GM13976 (cell line): ENCODE measurements at regions not wholly inside any gene's neighbourhood (a gene's known extent, or its start where the extent isn't known, plus 50 kb on each side); places are given as distances from the start of the nearest gene placed in this dataset.

Experiments used
- DNase-seq: peaks from one replicate; pipeline ENCODE4 v3.0.0; 2012; ENCODE audit warnings: low spot score
- CTCF ChIP-seq: IDR thresholded peaks from 2 replicates; pipeline ENCODE4 v1.5.1; 2012; ENCODE audit warnings: borderline replicate concordance, mild to moderate bottlenecking; ENCODE audit not compliant: insufficient read depth; ENCODE audit errors: extremely low read depth, missing control alignments, control extremely low read depth
- in situ Hi-C: fragments of 300-500 bp; cut with MboI; formaldehyde crosslinking; loops from one replicate; pipeline ENCODE4 v1.12.0; 2022; ENCODE audit warnings: low sequenced_read_pairs, mixed read lengths, inconsistent platforms; ENCODE audit not compliant: unreplicated experiment

- no peak for DNase-seq
- in situ Hi-C loops: no loop called here
- no peak for TF ChIP-seq CTCF
These were observed 175.8 kb upstream of the BDNF start for GRCh38 chr11:27875831-27876775.

DNA sequence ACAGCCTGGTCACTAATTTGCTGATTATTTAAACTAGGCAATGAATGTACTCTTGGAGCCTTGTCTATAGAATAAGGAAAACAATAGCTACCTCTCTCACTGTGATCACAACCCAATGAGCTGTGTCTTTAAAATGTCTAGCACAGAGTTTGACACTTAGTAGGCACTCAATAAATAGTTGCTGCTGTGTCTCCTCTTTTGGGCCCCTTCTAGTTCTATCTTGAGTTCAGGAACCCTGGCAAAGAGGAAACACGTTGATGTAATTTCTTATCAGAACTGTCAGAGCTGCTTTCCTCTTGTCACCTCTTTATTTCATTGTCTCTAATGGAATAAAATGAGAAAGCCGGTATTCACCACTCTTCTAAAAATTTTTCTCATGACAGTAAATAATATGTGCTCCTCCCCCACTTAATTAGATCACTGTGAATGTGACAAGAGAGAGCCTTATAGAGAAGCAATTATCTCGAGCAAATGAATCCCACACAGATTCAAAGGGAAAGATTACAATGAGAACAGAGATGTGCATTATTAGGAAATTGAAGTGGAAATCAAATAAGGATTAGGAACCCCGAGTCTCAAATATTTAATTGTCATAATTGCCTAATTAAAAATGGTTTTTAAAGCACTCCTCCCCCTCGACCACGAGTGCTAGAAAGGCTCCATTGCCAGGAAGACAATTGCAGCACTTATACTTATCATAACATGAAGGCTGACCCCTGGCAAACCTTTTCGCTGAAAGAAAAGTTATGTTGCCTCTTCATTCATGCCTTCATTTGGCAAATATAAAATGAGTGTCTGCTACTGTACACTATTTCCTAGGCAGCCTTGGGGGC is 175.0 kb upstream of the BDNF start:
- TF ChIP-seq CTCF: no peak
- in situ Hi-C loops: no loop called here
- DNase-seq: no peak

DNA sequence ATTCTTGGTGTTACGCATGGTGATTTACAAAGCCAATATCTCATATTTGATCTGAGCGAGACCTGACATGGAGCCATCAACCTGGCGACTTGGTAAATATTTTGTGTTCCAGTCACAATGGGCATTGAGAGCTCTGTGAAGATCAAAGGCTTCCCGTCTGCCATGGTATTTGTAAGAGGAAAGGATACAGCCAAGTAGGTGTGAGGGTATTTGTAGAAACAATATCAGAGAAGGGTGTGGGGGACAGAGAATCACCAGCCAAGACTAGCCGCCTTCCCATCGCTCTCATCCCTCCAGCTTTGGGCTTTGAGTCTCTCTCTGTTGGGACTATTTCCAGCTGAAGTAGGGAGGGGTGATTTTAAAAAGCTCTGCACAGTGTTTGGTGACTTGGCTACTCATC is 173.4 kb upstream of the BDNF start:
- no peak for TF ChIP-seq CTCF
- in situ Hi-C loops: no loop called here
- DNase-seq: no peak

DNA sequence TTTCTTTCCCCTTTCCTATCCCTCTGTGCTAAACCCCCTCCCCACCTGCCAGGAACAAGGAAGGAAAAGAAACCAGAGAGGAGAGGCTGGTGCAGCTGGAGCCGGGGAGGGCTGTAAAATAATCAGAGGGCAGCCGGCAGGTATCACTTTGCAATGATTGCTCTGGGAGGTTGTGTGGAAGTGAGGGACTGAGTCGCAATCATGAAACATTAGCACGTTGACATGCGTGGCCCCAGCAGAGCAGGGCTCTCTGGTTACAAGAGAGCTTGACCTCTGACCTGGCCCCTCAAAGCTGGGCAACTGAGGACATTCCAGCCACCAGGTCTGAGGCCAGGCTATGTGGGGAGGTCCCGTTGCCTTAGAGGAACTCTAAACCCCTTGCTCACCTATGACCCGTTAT is 170.8 kb upstream of the BDNF start:
- no peak for TF ChIP-seq CTCF
- no peak for DNase-seq
- in situ Hi-C loops: no loop called here

DNA sequence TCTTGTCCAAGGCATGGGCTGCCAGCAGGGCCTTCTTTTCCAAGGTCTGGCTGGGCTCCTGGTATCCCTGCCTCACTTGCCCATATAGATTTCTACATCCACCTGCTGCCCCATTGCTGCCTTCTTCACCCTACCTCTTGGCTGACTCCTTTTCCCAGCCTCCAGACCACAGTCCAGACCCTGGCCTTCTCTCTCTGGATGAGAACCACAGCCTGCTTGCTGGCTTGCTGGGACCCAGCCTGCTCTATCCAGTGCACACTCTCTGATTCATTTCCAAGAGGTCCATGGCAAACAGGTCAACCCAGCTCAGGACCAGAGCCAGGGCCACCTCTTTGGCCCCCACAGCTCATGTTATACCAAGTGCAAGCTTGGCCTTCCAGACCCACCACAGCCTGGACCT is 169.4 kb upstream of the BDNF start:
- in situ Hi-C loops: no loop called here
- no peak for TF ChIP-seq CTCF
- no peak for DNase-seq

GRCh38 chr11:27868709-27869108 is 168.5 kb upstream of the BDNF start:
- no peak for TF ChIP-seq CTCF
- no peak for DNase-seq

More at GRCh38 chr11:27868709-27869108, 168.5 kb upstream of the BDNF start:
- in situ Hi-C loops: no loop called here
